ENCODE measurements at regions not wholly inside any gene's neighbourhood (a gene's known extent, or its start where the extent isn't known, plus 50 kb on each side); places are given as distances from the start of the nearest gene placed in this dataset.
A peak's percentile ranks its signal among the peaks of the same experiment; 100 is the strongest.

- Histone ChIP-seq H4K91ac (ENCODE audit: low read depth, low read length) (no peak overlapping the region), H2BK5ac (ENCODE audit: low read depth, low read length, poor library complexity) (no peak overlapping the region), H3K4ac (ENCODE audit: low read depth, low read length) (no peak overlapping the region), H3K27ac (ENCODE audit: low read depth, low read length) (no peak overlapping the region), H3K79me2 (ENCODE audit: control insufficient read depth, insufficient read depth, low read length, poor library complexity) (no peaks in the 10 kb centered on the region), H3K14ac (ENCODE audit: low read length) (no peak overlapping the region), H2AK5ac (ENCODE audit: low read length) (no peak overlapping the region), H3K9me3 (ENCODE audit: insufficient read depth, low read depth, low read length) (no peaks in the 10 kb centered on the region), H2BK12ac (ENCODE audit: low read length) (no peak overlapping the region), H2AFZ (ENCODE audit: insufficient read depth, low read length, poor library complexity) (no peak overlapping the region), H3K4me1 (ENCODE audit: control insufficient read depth in 1 of 2, insufficient read depth in 2 of 2, low read length in 2 of 2) (no peaks in the 10 kb centered on the region), H3K36me3 (ENCODE audit: control insufficient read depth in 1 of 2, insufficient read depth in 2 of 2, low read length in 2 of 2) (no peaks in the 10 kb centered on the region), H3K23ac (ENCODE audit: low read length) (no peak overlapping the region), H3K4me2 (ENCODE audit: low read length) (no peak overlapping the region), H3K18ac (ENCODE audit: low read length) (no peak overlapping the region), H3K79me1 (ENCODE audit: low read length) (no peaks in the 10 kb centered on the region), H4K8ac (ENCODE audit: low read depth, low read length) (no peak overlapping the region), H3K9ac (ENCODE audit: low read length) (no peak overlapping the region), H4K12ac (ENCODE audit: low read depth, low read length) (no peak overlapping the region), H3K27me3 (ENCODE audit: insufficient read depth, low read length) (no peaks in the 10 kb centered on the region), H2BK120ac (ENCODE audit: insufficient read depth, low read length, poor library complexity) (no peak overlapping the region), H3K4me3 (ENCODE audit: low read depth, low read length) (no peak overlapping the region)
- WGBS (ENCODE audit: extremely low coverage, insufficient coverage, insufficient read length), result no CpG with 5 or more reads among the region's 5 CpGs
- no peak for DNase-seq
Measured at GRCh38 chr2:185895828-185896693, 157.5 kb downstream of the FSIP2 start.

GRCh38 chr2:185899366-185899765, 160.8 kb downstream of the FSIP2 start:
- no CpG with 5 or more reads among the region's 1 CpG for WGBS (ENCODE audit: extremely low coverage, insufficient coverage, insufficient read length)
- no peak overlapping the region for H3K4me3 ChIP-seq (ENCODE audit: low read depth, low read length)
- DNase-seq, result no peak

GRCh38 chr2:185919155-185919554, 180.6 kb downstream of the FSIP2 start:
- Histone ChIP-seq H3K4me3 (ENCODE audit: low read depth, low read length) (no peak overlapping the region), H3K36me3 (ENCODE audit: control insufficient read depth in 1 of 2, insufficient read depth in 2 of 2, low read length in 2 of 2) (no peaks in the 10 kb centered on the region), H4K12ac (ENCODE audit: low read depth, low read length) (no peak overlapping the region), H3K14ac (ENCODE audit: low read length) (no peak overlapping the region), H2AK5ac (ENCODE audit: low read length) (no peak overlapping the region), H3K4ac (ENCODE audit: low read depth, low read length) (no peak overlapping the region), H3K4me2 (ENCODE audit: low read length) (no peak overlapping the region), H3K23ac (ENCODE audit: low read length) (no peak overlapping the region), H2BK12ac (ENCODE audit: low read length) (no peak overlapping the region), H2BK5ac (ENCODE audit: low read depth, low read length, poor library complexity) (no peak overlapping the region), H3K18ac (ENCODE audit: low read length) (no peak overlapping the region), H3K27me3 (ENCODE audit: insufficient read depth, low read length) (no peaks in the 10 kb centered on the region), H3K4me1 (ENCODE audit: control insufficient read depth in 1 of 2, insufficient read depth in 2 of 2, low read length in 2 of 2) (no peaks in the 10 kb centered on the region), H4K8ac (ENCODE audit: low read depth, low read length) (no peak overlapping the region), H3K9ac (ENCODE audit: low read length) (no peak overlapping the region), H3K79me1 (ENCODE audit: low read length) (no peaks in the 10 kb centered on the region), H3K79me2 (ENCODE audit: control insufficient read depth, insufficient read depth, low read length, poor library complexity) (no peaks in the 10 kb centered on the region), H4K91ac (ENCODE audit: low read depth, low read length) (no peak overlapping the region), H2AFZ (ENCODE audit: insufficient read depth, low read length, poor library complexity) (no peak overlapping the region), H3K9me3 (ENCODE audit: insufficient read depth, low read depth, low read length) (no peaks in the 10 kb centered on the region), H3K27ac (ENCODE audit: low read depth, low read length) (no peak overlapping the region), H2BK120ac (ENCODE audit: insufficient read depth, low read length, poor library complexity) (no peak overlapping the region)
- DNase-seq, result peak in 1 of 2 donors; percentile 52
- no CpG with 5 or more reads among the region's 1 CpG for WGBS (ENCODE audit: extremely low coverage, insufficient coverage, insufficient read length)

More at GRCh38 chr2:185899366-185899765, 160.8 kb downstream of the FSIP2 start:
- Histone ChIP-seq H3K14ac (ENCODE audit: low read length) (no peak overlapping the region), H3K23ac (ENCODE audit: low read length) (no peak overlapping the region), H3K4ac (ENCODE audit: low read depth, low read length) (no peak overlapping the region), H4K91ac (ENCODE audit: low read depth, low read length) (no peak overlapping the region), H3K79me1 (ENCODE audit: low read length) (no peaks in the 10 kb centered on the region), H3K18ac (ENCODE audit: low read length) (no peak overlapping the region), H3K9me3 (ENCODE audit: insufficient read depth, low read depth, low read length) (no peaks in the 10 kb centered on the region), H2BK120ac (ENCODE audit: insufficient read depth, low read length, poor library complexity) (no peak overlapping the region), H2BK5ac (ENCODE audit: low read depth, low read length, poor library complexity) (no peak overlapping the region), H2AK5ac (ENCODE audit: low read length) (no peak overlapping the region), H3K79me2 (ENCODE audit: control insufficient read depth, insufficient read depth, low read length, poor library complexity) (no peaks in the 10 kb centered on the region), H3K9ac (ENCODE audit: low read length) (no peak overlapping the region), H3K27ac (ENCODE audit: low read depth, low read length) (no peak overlapping the region), H3K27me3 (ENCODE audit: insufficient read depth, low read length) (no peaks in the 10 kb centered on the region), H2AFZ (ENCODE audit: insufficient read depth, low read length, poor library complexity) (no peak overlapping the region), H4K12ac (ENCODE audit: low read depth, low read length) (no peak overlapping the region), H2BK12ac (ENCODE audit: low read length) (no peak overlapping the region), H3K4me2 (ENCODE audit: low read length) (no peak overlapping the region), H3K4me1 (ENCODE audit: control insufficient read depth in 1 of 2, insufficient read depth in 2 of 2, low read length in 2 of 2) (no peaks in the 10 kb centered on the region), H3K36me3 (ENCODE audit: control insufficient read depth in 1 of 2, insufficient read depth in 2 of 2, low read length in 2 of 2) (no peaks in the 10 kb centered on the region), H4K8ac (ENCODE audit: low read depth, low read length) (no peak overlapping the region)

- no peak overlapping the region for H3K9ac ChIP-seq (ENCODE audit: low read length)
- no peak overlapping the region for H4K8ac ChIP-seq (ENCODE audit: low read depth, low read length)
- no peak overlapping the region for H3K4me2 ChIP-seq (ENCODE audit: low read length)
- WGBS (ENCODE audit: extremely low coverage, insufficient coverage, insufficient read length), result no CpG with 5 or more reads among the region's 3 CpGs
- H3K4ac ChIP-seq (ENCODE audit: low read depth, low read length), result no peak overlapping the region
- H3K27ac ChIP-seq (ENCODE audit: low read depth, low read length), result no peak overlapping the region
- no peak overlapping the region for H3K23ac ChIP-seq (ENCODE audit: low read length)
- H3K14ac ChIP-seq (ENCODE audit: low read length), result no peak overlapping the region
- H3K18ac ChIP-seq (ENCODE audit: low read length), result no peak overlapping the region
- H4K91ac ChIP-seq (ENCODE audit: low read depth, low read length), result no peak overlapping the region
- H3K79me2 ChIP-seq (ENCODE audit: control insufficient read depth, insufficient read depth, low read length, poor library complexity), result no peaks in the 10 kb centered on the region
- peak; percentile 27 to 71 for DNase-seq
- no peak overlapping the region for H3K4me3 ChIP-seq (ENCODE audit: low read depth, low read length)
- H2BK5ac ChIP-seq (ENCODE audit: low read depth, low read length, poor library complexity), result no peak overlapping the region
- H3K4me1 ChIP-seq (ENCODE audit: control insufficient read depth in 1 of 2, insufficient read depth in 2 of 2, low read length in 2 of 2), result no peaks in the 10 kb centered on the region
- no peaks in the 10 kb centered on the region for H3K79me1 ChIP-seq (ENCODE audit: low read length)
- H2AK5ac ChIP-seq (ENCODE audit: low read length), result no peak overlapping the region
- H2BK120ac ChIP-seq (ENCODE audit: insufficient read depth, low read length, poor library complexity), result no peak overlapping the region
- no peak overlapping the region for H4K12ac ChIP-seq (ENCODE audit: low read depth, low read length)
- no peaks in the 10 kb centered on the region for H3K27me3 ChIP-seq (ENCODE audit: insufficient read depth, low read length)
- H2BK12ac ChIP-seq (ENCODE audit: low read length), result no peak overlapping the region
- no peak overlapping the region for H2AFZ ChIP-seq (ENCODE audit: insufficient read depth, low read length, poor library complexity)
- H3K36me3 ChIP-seq (ENCODE audit: control insufficient read depth in 1 of 2, insufficient read depth in 2 of 2, low read length in 2 of 2), result no peaks in the 10 kb centered on the region
- no peaks in the 10 kb centered on the region for H3K9me3 ChIP-seq (ENCODE audit: insufficient read depth, low read depth, low read length)
Measured at GRCh38 chr2:185921048-185921756, 182.6 kb downstream of the FSIP2 start.
